ENCODE measurements at regions not wholly inside any gene's neighbourhood (a gene's known extent, or its start where the extent isn't known, plus 50 kb on each side); places are given as distances from the start of the nearest gene placed in this dataset.
"Not testable (repeated sequence)": the region's sequence is repeated elsewhere in the genome, so short reads cannot be mapped to it uniquely, and the experiment has no call there.

- intact Hi-C loops (cut with micrococcal nuclease), result loop anchor here (2.0 kb wide), 1 partner anchor 86 kb away; the partner anchor contains the start of gene HUNK
Measured at GRCh38 chr21:31786164-31786920, 54.4 kb upstream of the SCAF4 start.

GRCh38 chr21:31785237-31786163 lies 53.6 kb upstream of the SCAF4 start:
- H3K4me1 Mint-ChIP-seq (ENCODE audit: low read depth); H3K27me3 Mint-ChIP-seq (ENCODE audit: low read depth); H3K4me3 Mint-ChIP-seq; H3K36me3 Mint-ChIP-seq (ENCODE audit: low read depth); H3K9me3 Mint-ChIP-seq; H3K27ac Mint-ChIP-seq: not testable (repeated sequence)
- DNase-seq, result peak; percentile 72
- CTCF ChIA-PET, result interaction anchor here (0.5 to 1.7 kb wide), 13 partner anchors 9 to 184 kb away, joined by 3 to 7 read pairs (median 4); partner anchors contain the start of gene HUNK
- intact Hi-C loops (cut with micrococcal nuclease), result loop anchor here (2.0 kb wide), 1 partner anchor 87 kb away; the partner anchor contains the start of gene HUNK

More at GRCh38 chr21:31786164-31786920, 54.4 kb upstream of the SCAF4 start:
- H3K27ac Mint-ChIP-seq, result no peak overlapping the region
- H3K4me1 Mint-ChIP-seq (ENCODE audit: low read depth), result no peaks in the 10 kb centered on the region
- H3K36me3 Mint-ChIP-seq (ENCODE audit: low read depth), result no peaks in the 10 kb centered on the region
- peaks cover 7% of the 10 kb centered on the region for H3K27me3 Mint-ChIP-seq (ENCODE audit: low read depth)
- no peaks in the 10 kb centered on the region for H3K9me3 Mint-ChIP-seq
- H3K4me3 Mint-ChIP-seq, result no peak overlapping the region
- no peak for DNase-seq
- CTCF ChIA-PET, result interaction anchor here (0.5 to 1.7 kb wide), 13 partner anchors 9 to 183 kb away, joined by 3 to 7 read pairs (median 4); partner anchors contain the start of gene HUNK

DNA sequence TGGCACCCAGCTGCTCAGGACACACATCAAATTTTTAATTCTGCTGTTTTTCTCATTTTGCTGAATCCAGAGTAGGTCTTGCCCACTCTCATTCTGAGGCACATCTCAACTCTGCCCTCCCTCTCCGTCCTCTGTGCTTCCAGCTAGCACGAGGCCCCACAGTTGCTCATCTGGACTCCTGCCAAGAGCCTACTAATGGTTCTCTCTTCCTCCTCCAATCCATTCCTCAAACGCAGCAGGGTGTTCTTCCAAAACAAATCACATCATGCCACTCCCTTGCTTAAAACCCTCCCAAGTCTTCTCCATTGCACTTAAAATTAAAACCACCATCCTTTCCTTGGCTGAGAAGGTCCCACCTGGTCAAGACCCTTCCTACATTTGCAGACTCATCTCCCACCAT lies 49.8 kb upstream of the SCAF4 start:
- H3K27ac Mint-ChIP-seq, result no peak overlapping the region
- H3K36me3 Mint-ChIP-seq (ENCODE audit: low read depth), result no peaks in the 10 kb centered on the region
- intact Hi-C loops (cut with micrococcal nuclease), result no loop called here
- H3K4me1 Mint-ChIP-seq (ENCODE audit: low read depth), result no peaks in the 10 kb centered on the region
- DNase-seq, result no peak
- CTCF ChIA-PET, result interaction anchor here (0.7 to 1.6 kb wide), 2 partner anchors 10 to 20 kb away, joined by 4 read pairs; no protein-coding TSS in a partner anchor
- peaks cover 4% of the 10 kb centered on the region for H3K27me3 Mint-ChIP-seq (ENCODE audit: low read depth)
- H3K9me3 Mint-ChIP-seq, result no peaks in the 10 kb centered on the region
- H3K4me3 Mint-ChIP-seq, result no peak overlapping the region

All from activated naive CD4-positive, alpha-beta T cell treated with anti-CD3 and anti-CD28 coated beads for 36 hours (primary cell).